ENCODE measurements at regions not wholly inside any gene's neighbourhood (a gene's known extent, or its start where the extent isn't known, plus 50 kb on each side); places are given as distances from the start of the nearest gene placed in this dataset.

GRCh38 chr4:112894480-112894879 lies 155.0 kb upstream of the ANK2 start:
- TF ChIP-seq ZNF274 (IDR thresholded peaks at IDR 0.05; ENCODE audit: low read depth, low read length) (no peak), YY1 (IDR thresholded peaks at IDR 0.05; ENCODE audit: insufficient read depth, insufficient read length) (no peak)
